Heart left ventricle (tissue), 13 donors: ENCODE measurements at regions not wholly inside any gene's neighbourhood (a gene's known extent, or its start where the extent isn't known, plus 50 kb on each side); places are given as distances from the start of the nearest gene placed in this dataset.

Experiments
- CTCF ChIP-seq, 12 donors: fragments of 200-600 bp; sonication (generic) in 4 of 12; IDR thresholded peaks; one replicate each; pipeline versions ENCODE4 v1.5.0 to v1.8.0; 2018 to 2022; ENCODE audit warnings: antibody characterized with exemption in 12 of 12, mild to moderate bottlenecking in 5 of 12
- POLR2A ChIP-seq, 2 donors: fragments of 450-650 bp; IDR thresholded peaks; one replicate each; pipeline ENCODE4 v1.6.1; 2017; ENCODE audit warnings: antibody characterized with exemption in 2 of 2, mild to moderate bottlenecking in 2 of 2, moderate library complexity in 2 of 2
- donor health status: ischemic (EF 13 %, LVEDD 7.1; RV severe dilation, severe dysfunction).
- donor health status: DM: no; HTN: yes; CAD: no.
- donor health status: DM: no; HTN: no; CAD: no.
- donor health status: ischemic (EF 25% LVEDD 6.9; RV normal size, moderate dysfunction).
- donor health status: ischemic (EF 25% LVEDD 5.7; RV mildly dilated, moderate dysfunction).
- donor health status: ischemic (EF 35%, LVEDD 5.7; RV mildly dilated, moderate dysfunction).
- donor health status: nonischemic (EF 11% LVEDD 7.7; RV severe dilation, severe dysfunction).
- donor health status: DM: yes; HTN: yes; CAD: no.
- donor health status: PGD.
- donor health status: ischemic (EF 29% LVEDD 5.4; RV normal size, mild dysfunction).
- donor health status: nonischemic (EF 23%, LVEDD 6.1; RV moderate dilation, normal function).

GRCh38 chr6:3908961-3909360, 59.8 kb downstream of the FAM50B start:
- TF ChIP-seq CTCF (IDR thresholded peaks at IDR 0.05) = no peak
- no peak for TF ChIP-seq POLR2A (IDR thresholded peaks at IDR 0.05)
